DOHH2 (cell line): ENCODE measurements at regions not wholly inside any gene's neighbourhood (a gene's known extent, or its start where the extent isn't known, plus 50 kb on each side); places are given as distances from the start of the nearest gene placed in this dataset.

Experiments used
- CTCF ChIP-seq: fragments of 200-600 bp; sonication (generic); IDR thresholded peaks from one replicate; pipeline ENCODE4 v1.5.1; 2014; ENCODE audit warnings: antibody characterized with exemption, mild to moderate bottlenecking, low read depth, low read length; ENCODE audit not compliant: poor library complexity, severe bottlenecking
- EZH2phosphoT487 ChIP-seq: fragments of 200-600 bp; sonication (generic); IDR thresholded peaks from 2 replicates; pipeline ENCODE4 v1.6.1; 2017; ENCODE audit warnings: borderline replicate concordance, mild to moderate bottlenecking, antibody characterized with exemption, low read length, moderate library complexity, mixed read lengths

- TF ChIP-seq CTCF (no peak), EZH2phosphoT487 (no peak)
Observed at GRCh38 chr5:90221951-90222350, 187.6 kb downstream of the CETN3 start.
